ENCODE measurements at regions not wholly inside any gene's neighbourhood (a gene's known extent, or its start where the extent isn't known, plus 50 kb on each side); places are given as distances from the start of the nearest gene placed in this dataset.
"Not testable (repeated sequence)": the region's sequence is repeated elsewhere in the genome, so short reads cannot be mapped to it uniquely, and the experiment has no call there.

- Mint-ChIP-seq H3K27me3 (ENCODE audit: low read depth) (no peaks in the 10 kb centered on the region), H3K27ac (ENCODE audit: unreplicated experiment) (no peak overlapping the region), H3K36me3 (ENCODE audit: low read depth) (no peaks in the 10 kb centered on the region), H3K4me1 (ENCODE audit: low read depth) (peaks cover 10% of the 10 kb centered on the region), H3K9me3 (ENCODE audit: low read depth) (peaks cover 6% of the 10 kb centered on the region), H3K4me3 (ENCODE audit: unreplicated experiment) (no peak overlapping the region)
- no peak for TF ChIP-seq CTCF (IDR thresholded peaks at IDR 0.05)
- DNase-seq (ENCODE audit: low spot score), result no peak
Measured at GRCh38 chr20:53887973-53888372, 182.4 kb downstream of the BCAS1 start.

- no peak for TF ChIP-seq CTCF (IDR thresholded peaks at IDR 0.05)
- Mint-ChIP-seq H3K4me1 (ENCODE audit: low read depth) (no peaks in the 10 kb centered on the region), H3K27me3 (ENCODE audit: low read depth) (no peaks in the 10 kb centered on the region), H3K36me3 (ENCODE audit: low read depth) (no peaks in the 10 kb centered on the region), H3K9me3 (ENCODE audit: low read depth) (peaks cover 2% of the 10 kb centered on the region), H3K4me3 (ENCODE audit: unreplicated experiment) (no peak overlapping the region), H3K27ac (ENCODE audit: unreplicated experiment) (no peak overlapping the region)
- no peak for DNase-seq (ENCODE audit: low spot score)
Measured at GRCh38 chr20:53884859-53885541, 185.4 kb downstream of the BCAS1 start.

- no peak overlapping the region for H3K27ac Mint-ChIP-seq (ENCODE audit: unreplicated experiment)
- no peak overlapping the region for H3K4me3 Mint-ChIP-seq (ENCODE audit: unreplicated experiment)
- no peaks in the 10 kb centered on the region for H3K4me1 Mint-ChIP-seq (ENCODE audit: low read depth)
- peaks cover 2% of the 10 kb centered on the region for H3K9me3 Mint-ChIP-seq (ENCODE audit: low read depth)
- no peaks in the 10 kb centered on the region for H3K36me3 Mint-ChIP-seq (ENCODE audit: low read depth)
- TF ChIP-seq CTCF (IDR thresholded peaks at IDR 0.05), result no peak
- no peak for DNase-seq (ENCODE audit: low spot score)
- no peaks in the 10 kb centered on the region for H3K27me3 Mint-ChIP-seq (ENCODE audit: low read depth)
Measured at GRCh38 chr20:53883098-53883911, 187.1 kb downstream of the BCAS1 start.

GRCh38 chr20:53882438-53882986 lies 187.9 kb downstream of the BCAS1 start:
- not testable (repeated sequence) for DNase-seq (ENCODE audit: low spot score); H3K27ac Mint-ChIP-seq (ENCODE audit: unreplicated experiment); H3K27me3 Mint-ChIP-seq (ENCODE audit: low read depth); H3K4me3 Mint-ChIP-seq (ENCODE audit: unreplicated experiment); H3K36me3 Mint-ChIP-seq (ENCODE audit: low read depth); H3K4me1 Mint-ChIP-seq (ENCODE audit: low read depth); H3K9me3 Mint-ChIP-seq (ENCODE audit: low read depth)

GRCh38 chr20:53881362-53881761 lies 189.0 kb downstream of the BCAS1 start:
- peaks cover 2% of the 10 kb centered on the region for H3K9me3 Mint-ChIP-seq (ENCODE audit: low read depth)
- no peaks in the 10 kb centered on the region for H3K27me3 Mint-ChIP-seq (ENCODE audit: low read depth)
- no peak for TF ChIP-seq CTCF (IDR thresholded peaks at IDR 0.05)
- no peak overlapping the region for H3K27ac Mint-ChIP-seq (ENCODE audit: unreplicated experiment)
- no peak for DNase-seq (ENCODE audit: low spot score)
- no peaks in the 10 kb centered on the region for H3K36me3 Mint-ChIP-seq (ENCODE audit: low read depth)
- no peaks in the 10 kb centered on the region for H3K4me1 Mint-ChIP-seq (ENCODE audit: low read depth)
- no peak overlapping the region for H3K4me3 Mint-ChIP-seq (ENCODE audit: unreplicated experiment)
